Common myeloid progenitor, CD34-positive (primary cell): ENCODE measurements at regions not wholly inside any gene's neighbourhood (a gene's known extent, or its start where the extent isn't known, plus 50 kb on each side); places are given as distances from the start of the nearest gene placed in this dataset.

Experiments used
- CTCF ChIA-PET: fragments of 350-600 bp; sonication (Branson Sonifier 250); formaldehyde crosslinking; loops from one replicate; lab custom pipeline; 2021; ENCODE audit warnings: antibody characterized with exemption; lab: Charles Lee
- POLR2A ChIA-PET: fragments of 350-600 bp; sonication (Branson Sonifier 250); formaldehyde crosslinking; loops from one replicate; lab custom pipeline; 2021; ENCODE audit warnings: antibody characterized with exemption; lab: Charles Lee
- DNase-seq, 3 donors: peaks; one replicate each; pipeline versions ENCODE4 v3.0.0 to v3.0.0-alpha.2; 2013
- H3K27ac ChIP-seq, 2 experiments: 1 replicate in 1 of 2; 2 replicates in 1 of 2; pipeline ENCODE4 v1.7.0; 2013; ENCODE audit warnings: inconsistent platforms in 2 of 2, low read length in 2 of 2, mild to moderate bottlenecking in 2 of 2, low read depth in 1 of 2, moderate library complexity in 1 of 2; ENCODE audit not compliant: severe bottlenecking in 2 of 2, insufficient read depth in 1 of 2, poor library complexity in 1 of 2
- H3K27me3 ChIP-seq, 5 experiments: replicated peaks in 2 of 5; 1 replicate in 3 of 5; 2 replicates in 2 of 5; pipeline versions ENCODE4 v1.6.1 to v1.7.0; 2013; ENCODE audit warnings: low read length in 4 of 5, mild to moderate bottlenecking in 2 of 5, moderate library complexity in 2 of 5, inconsistent platforms in 1 of 5; ENCODE audit not compliant: insufficient read depth in 5 of 5, control insufficient read depth in 4 of 5
- H3K36me3 ChIP-seq, 4 experiments: 1 replicate in 2 of 4; 2 replicates in 2 of 4; pipeline versions ENCODE4 v1.6.1 to v1.7.0; 2013; ENCODE audit warnings: low read length in 3 of 4, control low read depth in 1 of 4, mild to moderate bottlenecking in 1 of 4; ENCODE audit not compliant: control insufficient read depth in 4 of 4, insufficient read depth in 4 of 4
- H3K4me1 ChIP-seq, 4 experiments: 1 replicate in 3 of 4; 2 replicates in 1 of 4; pipeline versions ENCODE4 v1.6.1 to v1.7.1; 2013; ENCODE audit warnings: low read length in 3 of 4, mild to moderate bottlenecking in 3 of 4, control low read depth in 1 of 4, inconsistent platforms in 1 of 4, moderate library complexity in 1 of 4; ENCODE audit not compliant: control insufficient read depth in 4 of 4, insufficient read depth in 4 of 4; ENCODE audit errors: control extremely low read depth in 1 of 4
- H3K4me3 ChIP-seq, 7 experiments: 1 replicate in 4 of 7; 2 replicates in 3 of 7; pipeline versions ENCODE4 v1.5.1 to v1.7.0; 2013; ENCODE audit warnings: mild to moderate bottlenecking in 7 of 7, low read length in 6 of 7, moderate library complexity in 6 of 7, inconsistent platforms in 2 of 7, low read depth in 2 of 7, control low read depth in 1 of 7; ENCODE audit not compliant: insufficient read depth in 4 of 7, control insufficient read depth in 1 of 7; ENCODE audit errors: extremely low read depth in 1 of 7
- H3K9me3 ChIP-seq, 5 experiments: 1 replicate in 4 of 5; 2 replicates in 1 of 5; pipeline versions ENCODE4 v1.6.1 to v1.7.1; 2013; ENCODE audit warnings: low read length in 4 of 5, mild to moderate bottlenecking in 2 of 5, inconsistent platforms in 1 of 5, low read depth in 1 of 5, moderate library complexity in 1 of 5; ENCODE audit not compliant: control insufficient read depth in 4 of 5, insufficient read depth in 2 of 5; ENCODE audit errors: control extremely low read depth in 1 of 5
- WGBS: methylation state at CpG from one replicate; pipeline ENCODE4 v1.1.5; 2013; ENCODE audit not compliant: insufficient coverage; 5-methylcytosine and 5-hydroxymethylcytosine counted together

DNA sequence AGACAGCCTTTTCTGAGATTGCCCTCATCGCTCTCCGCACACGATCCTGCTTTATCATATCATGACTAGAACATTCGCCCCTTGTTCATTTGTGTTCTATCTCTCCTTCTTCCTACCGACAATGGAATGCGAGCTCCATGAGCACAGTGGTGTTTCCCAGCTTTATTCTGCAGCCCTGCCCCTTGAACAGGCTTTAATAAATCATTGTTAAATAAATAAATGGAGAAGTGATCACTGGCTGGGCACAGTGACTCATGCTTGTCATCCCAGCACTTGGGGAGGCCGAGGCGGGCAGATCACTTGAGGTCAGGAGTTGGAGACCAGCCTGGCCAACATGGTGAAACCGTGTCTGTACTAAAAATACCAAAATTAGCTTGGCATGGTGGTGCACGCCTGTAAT lies 1063.3 kb upstream of the EEF2KMT start:
- Histone ChIP-seq H3K4me3 (no peak overlapping the region), H3K4me1 (no peaks in the 10 kb centered on the region), H3K27me3 (no peaks in the 10 kb centered on the region), H3K36me3 (no peaks in the 10 kb centered on the region), H3K27ac (no peak overlapping the region), H3K9me3 (no peaks in the 10 kb centered on the region)
- ChIA-PET CTCF (interaction anchor here (1.5 kb wide), 1 partner anchor 30 kb away, joined by 3 read pairs; no protein-coding TSS in a partner anchor), POLR2A (no interaction called here)
- no peak for DNase-seq
- WGBS, result 97% methylated on average over 6 of the region's 10 CpGs

DNA sequence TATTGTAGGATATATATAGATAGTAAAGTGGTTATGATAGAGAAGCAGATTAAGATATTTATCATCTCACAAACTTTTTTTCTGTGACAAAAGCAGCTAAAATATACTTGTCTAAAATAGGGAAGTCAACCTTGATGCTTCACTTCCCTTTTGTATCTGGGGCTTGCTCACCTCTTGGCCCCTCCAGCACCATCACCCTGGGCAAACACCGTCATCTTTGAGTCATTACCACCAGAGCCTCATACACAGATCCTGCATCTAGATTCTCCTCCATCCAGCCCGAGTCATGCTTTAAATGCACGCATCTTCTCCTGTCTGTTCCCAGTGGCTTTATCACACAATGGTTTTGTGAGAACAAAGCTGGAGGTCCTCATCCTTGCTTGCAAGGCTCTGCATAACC lies 1062.7 kb upstream of the EEF2KMT start:
- H3K36me3 ChIP-seq, result no peaks in the 10 kb centered on the region
- ChIA-PET POLR2A (no interaction called here), CTCF (interaction anchor here (1.5 kb wide), 1 partner anchor 30 kb away, joined by 3 read pairs; no protein-coding TSS in a partner anchor)
- H3K27ac ChIP-seq, result no peak overlapping the region
- WGBS, result 73% methylated on average over 2 of the region's 3 CpGs
- no peaks in the 10 kb centered on the region for H3K4me1 ChIP-seq
- H3K4me3 ChIP-seq, result no peak overlapping the region
- no peaks in the 10 kb centered on the region for H3K9me3 ChIP-seq
- H3K27me3 ChIP-seq, result no peaks in the 10 kb centered on the region
- no peak for DNase-seq

DNA sequence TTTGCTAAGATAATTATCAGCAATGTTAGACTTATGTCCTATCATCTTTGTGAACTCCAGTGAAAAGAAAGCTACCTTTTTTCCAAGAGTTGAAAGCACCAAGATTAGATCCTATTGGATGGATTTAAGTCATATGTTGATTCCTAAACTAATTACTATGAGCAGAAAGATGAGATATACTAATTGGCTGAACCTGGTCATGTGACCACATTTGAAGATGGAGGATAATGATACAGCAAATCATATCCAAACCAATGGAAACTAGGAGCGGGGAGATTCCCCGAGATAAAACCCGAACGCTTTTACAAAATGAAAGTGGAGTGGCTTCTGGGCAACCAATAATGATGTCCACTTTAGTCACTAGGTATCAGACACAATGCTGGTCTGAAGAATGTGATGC lies 1060.2 kb upstream of the EEF2KMT start:
- 93% methylated on average over 4 of the region's 4 CpGs for WGBS
- DNase-seq, result no peak
- no peak overlapping the region for H3K27ac ChIP-seq

DNA sequence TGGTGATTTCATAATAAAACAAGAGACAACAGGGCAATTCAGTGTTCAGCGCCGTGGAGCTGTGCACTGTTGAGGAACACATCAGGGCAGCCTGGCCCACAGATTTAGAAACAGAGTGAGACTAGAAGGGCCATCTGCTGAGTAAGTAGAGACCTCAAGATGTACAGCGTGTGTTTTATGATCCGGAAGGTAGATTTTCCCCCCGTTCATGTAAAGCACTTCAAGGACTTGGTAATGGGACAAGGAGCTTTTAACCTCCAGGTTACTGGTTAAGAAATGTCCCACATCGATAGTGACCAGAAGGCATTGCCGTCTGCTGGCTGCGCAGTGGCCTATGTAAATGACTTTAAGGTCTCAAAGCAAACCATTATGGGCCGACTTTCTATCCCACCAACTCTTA lies 1057.7 kb upstream of the EEF2KMT start:
- CTCF ChIA-PET, result no interaction called here
- WGBS, result 93% methylated on average over 9 of the region's 9 CpGs
- POLR2A ChIA-PET, result no interaction called here

More for the DNA sequence above, 1060.2 kb upstream of the EEF2KMT start:
- POLR2A ChIA-PET, result no interaction called here
- no peaks in the 10 kb centered on the region for H3K4me1 ChIP-seq
- H3K36me3 ChIP-seq, result no peaks in the 10 kb centered on the region
- CTCF ChIA-PET, result no interaction called here
- no peaks in the 10 kb centered on the region for H3K9me3 ChIP-seq
- no peaks in the 10 kb centered on the region for H3K27me3 ChIP-seq
- H3K4me3 ChIP-seq, result no peak overlapping the region

DNA sequence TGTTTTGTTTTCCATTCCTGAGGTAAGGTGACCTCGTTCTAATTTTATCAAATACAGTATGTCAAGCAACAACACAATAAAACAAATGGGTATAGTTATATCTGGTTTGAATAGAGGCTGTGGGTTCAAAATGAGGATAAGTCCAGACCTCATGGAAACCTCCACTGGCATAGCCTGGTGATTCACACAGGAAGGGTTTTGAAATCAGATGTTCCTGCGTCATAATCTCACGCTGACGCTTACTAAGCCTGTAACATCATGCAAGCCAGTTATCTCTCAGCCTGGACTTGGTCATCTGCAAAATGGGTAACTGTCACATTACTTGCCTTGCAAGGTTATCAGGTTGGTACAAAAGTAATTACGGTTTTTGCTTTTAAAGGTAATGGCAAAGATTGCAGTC lies 1056.3 kb upstream of the EEF2KMT start:
- ChIA-PET CTCF (no interaction called here), POLR2A (no interaction called here)
- H3K36me3 ChIP-seq, result no peaks in the 10 kb centered on the region
- no peak for DNase-seq
- no peaks in the 10 kb centered on the region for H3K27me3 ChIP-seq
- no peak overlapping the region for H3K4me3 ChIP-seq
- no peaks in the 10 kb centered on the region for H3K9me3 ChIP-seq
- no peaks in the 10 kb centered on the region for H3K4me1 ChIP-seq
- no peak overlapping the region for H3K27ac ChIP-seq
- WGBS, result 98% methylated on average over 3 of the region's 5 CpGs

More for the DNA sequence above, 1057.7 kb upstream of the EEF2KMT start:
- Histone ChIP-seq H3K9me3 (no peaks in the 10 kb centered on the region), H3K36me3 (no peaks in the 10 kb centered on the region), H3K27ac (no peak overlapping the region), H3K4me3 (no peak overlapping the region), H3K4me1 (no peaks in the 10 kb centered on the region), H3K27me3 (no peaks in the 10 kb centered on the region)
- DNase-seq, result no peak

DNA sequence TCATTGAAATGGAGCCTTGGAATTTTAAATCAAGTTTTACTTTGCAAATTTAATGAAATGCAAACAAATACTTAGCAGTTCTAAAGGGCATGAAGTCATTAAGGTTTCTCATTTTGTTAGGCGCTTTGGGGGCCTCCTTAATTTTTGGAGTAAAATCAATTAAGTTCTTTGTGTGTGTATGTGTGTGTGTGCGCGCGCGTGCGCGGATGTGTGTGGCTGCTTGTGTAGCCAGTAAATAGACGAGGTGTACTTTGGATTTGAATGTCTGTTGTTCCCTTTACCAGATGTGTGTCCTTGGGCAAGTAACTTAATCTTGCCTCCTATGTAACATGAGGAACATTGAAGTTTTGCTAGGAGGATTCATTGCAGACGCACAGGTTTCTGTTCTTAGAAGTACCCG lies 1051.4 kb upstream of the EEF2KMT start:
- Histone ChIP-seq H3K4me1 (no peaks in the 10 kb centered on the region), H3K36me3 (no peaks in the 10 kb centered on the region), H3K9me3 (peaks cover 0 to 9% (median 2%) of the 10 kb centered on the region in 5 experiments), H3K4me3 (no peak overlapping the region), H3K27ac (no peak overlapping the region), H3K27me3 (no peaks in the 10 kb centered on the region)
- no peak for DNase-seq
- CTCF ChIA-PET, result no interaction called here
- POLR2A ChIA-PET, result no interaction called here
- 95% methylated on average over 8 of the region's 10 CpGs for WGBS

DNA sequence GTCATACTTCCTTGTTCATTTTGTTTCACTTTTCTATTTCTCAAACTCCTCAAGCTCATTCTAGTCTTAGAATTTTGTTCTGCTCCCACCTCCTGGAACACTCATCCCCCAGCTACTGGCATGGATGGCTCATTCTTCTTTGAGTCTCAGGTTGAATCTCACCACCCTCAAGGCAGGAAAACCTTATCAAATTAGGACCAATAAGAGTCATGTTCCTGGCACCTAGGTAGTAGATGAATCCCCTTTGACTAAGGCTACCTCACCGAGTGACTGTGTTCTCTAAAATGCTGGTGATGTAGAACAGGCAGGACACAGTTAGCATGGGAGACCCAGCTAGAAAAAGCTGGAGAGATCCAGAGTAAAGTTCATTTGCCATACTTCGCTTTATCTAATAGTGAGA lies 1050.8 kb upstream of the EEF2KMT start:
- WGBS, result 94% methylated on average over 2 of the region's 2 CpGs
- no peaks in the 10 kb centered on the region for H3K36me3 ChIP-seq
- POLR2A ChIA-PET, result no interaction called here
- H3K27me3 ChIP-seq, result no peaks in the 10 kb centered on the region
- no peak overlapping the region for H3K4me3 ChIP-seq
- H3K27ac ChIP-seq, result no peak overlapping the region
- DNase-seq, result no peak
- CTCF ChIA-PET, result no interaction called here
- H3K4me1 ChIP-seq, result no peaks in the 10 kb centered on the region
- H3K9me3 ChIP-seq, result peaks cover 0 to 9% (median 2%) of the 10 kb centered on the region in 5 experiments
